DMS53 (cell line): ENCODE measurements at regions not wholly inside any gene's neighbourhood (a gene's known extent, or its start where the extent isn't known, plus 50 kb on each side); places are given as distances from the start of the nearest gene placed in this dataset.
"Not testable (repeated sequence)": the region's sequence is repeated elsewhere in the genome, so short reads cannot be mapped to it uniquely, and the experiment has no call there.

Experiments
- DNase-seq: peaks from one replicate; lab custom pipeline; 2025; lab: John Stamatoyannopoulos, UW

DNA sequence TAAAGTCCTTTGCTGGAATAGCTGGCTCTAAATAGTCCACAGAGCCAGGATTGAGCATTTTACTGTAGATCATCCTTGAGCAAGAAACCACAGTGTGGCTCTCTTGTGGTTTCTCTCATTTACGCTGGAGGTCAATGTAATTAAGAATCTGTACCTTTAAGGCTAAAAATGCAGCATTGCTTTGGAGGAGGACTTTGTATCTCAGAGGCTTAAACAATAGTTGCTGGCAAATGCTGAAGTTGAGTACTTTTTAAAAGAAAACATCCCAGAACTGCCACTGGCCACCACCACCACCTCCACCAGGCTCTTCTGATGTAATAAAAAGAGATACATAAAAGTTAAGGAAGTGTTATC, 177.3 kb upstream of the ADAMTSL1 start:
- no peak for DNase-seq

DNA sequence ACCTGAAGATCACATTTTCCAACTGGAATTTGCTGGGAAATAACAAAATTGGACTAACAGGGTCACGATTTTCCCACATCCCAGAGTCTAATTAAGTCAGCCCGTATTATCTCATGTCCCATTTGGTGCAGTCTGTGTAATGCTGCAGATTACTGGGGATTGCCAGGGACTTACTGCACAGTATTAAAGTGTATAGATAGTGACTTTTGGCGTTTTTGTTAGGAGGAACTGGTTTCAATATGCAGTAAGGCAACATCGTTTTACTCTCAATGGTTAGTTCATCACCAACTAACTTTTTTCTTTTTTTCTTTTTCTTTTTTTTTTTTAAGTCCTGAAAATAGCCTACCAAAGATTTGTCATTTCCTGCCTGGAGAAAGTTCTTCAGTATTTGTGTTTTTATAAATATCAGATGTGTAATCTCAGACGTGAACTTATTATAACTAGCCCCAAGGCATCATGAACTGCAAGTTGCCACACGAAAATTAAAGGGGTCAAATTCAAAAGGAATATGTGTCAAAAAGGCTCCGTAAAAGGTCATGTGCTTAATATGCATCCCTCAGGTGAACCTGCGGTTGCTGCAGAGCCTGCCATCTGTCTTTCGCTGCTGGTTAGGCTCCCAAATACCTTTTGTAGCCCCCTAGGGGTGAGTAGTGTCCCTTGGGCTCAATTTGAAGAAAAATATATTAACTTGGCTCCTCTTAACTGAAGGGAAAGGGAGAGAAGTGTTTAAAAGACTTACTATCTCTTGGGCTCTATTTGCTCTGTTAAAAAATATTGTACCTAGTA, 176.7 kb upstream of the ADAMTSL1 start:
- DNase-seq: no peak

DNA sequence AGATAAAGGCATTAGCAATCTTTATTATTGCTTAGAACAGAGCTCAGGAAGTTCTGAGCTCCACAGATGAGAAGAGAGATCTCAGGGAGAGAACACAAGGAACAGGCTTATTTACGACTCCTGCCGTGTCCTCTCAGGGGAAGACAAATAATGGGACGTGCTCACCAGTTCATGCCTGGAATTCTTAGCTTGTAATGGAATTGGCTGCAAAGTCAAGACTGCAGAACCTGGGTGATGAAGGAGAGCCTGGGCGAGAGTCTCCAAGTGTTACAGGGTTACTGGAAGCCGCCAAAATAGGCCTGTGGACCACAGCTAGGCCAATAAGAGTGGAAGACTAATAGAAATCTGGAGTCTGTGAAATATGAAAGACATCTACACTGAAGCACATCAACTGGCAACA, 174.5 kb upstream of the ADAMTSL1 start:
- no peak for DNase-seq

DNA sequence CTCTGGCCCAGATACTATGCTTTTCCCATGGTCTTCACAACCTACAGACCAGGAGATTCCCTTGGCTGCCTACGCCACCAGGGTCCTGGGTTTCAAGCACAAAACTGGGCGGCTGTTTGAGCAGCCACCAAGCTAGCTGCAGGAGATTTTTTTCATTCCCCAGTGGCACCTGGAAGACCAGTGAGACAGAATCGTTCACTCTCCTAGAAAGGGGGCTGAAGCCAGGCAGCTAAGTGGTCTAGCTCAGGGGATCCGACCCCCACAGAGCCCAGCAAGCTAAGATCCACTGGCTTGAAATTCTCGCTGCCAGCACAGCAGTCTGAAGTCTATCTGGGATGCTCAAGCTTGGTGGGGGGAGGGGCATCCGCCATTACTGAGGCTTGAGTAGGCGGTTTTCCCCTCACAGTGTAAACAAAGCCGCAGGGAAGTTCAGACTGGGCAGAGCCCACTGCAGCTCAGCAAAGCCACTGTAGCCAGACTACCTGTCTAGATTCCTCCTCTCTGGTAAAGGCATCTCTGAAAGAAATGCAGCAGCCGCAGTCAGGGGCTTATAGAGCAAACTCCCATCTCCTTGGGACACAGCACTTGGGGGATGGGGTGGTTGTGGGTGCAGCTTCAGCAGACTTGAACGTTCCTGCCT, 168.7 kb upstream of the ADAMTSL1 start:
- DNase-seq: peak; percentile 60

DNA sequence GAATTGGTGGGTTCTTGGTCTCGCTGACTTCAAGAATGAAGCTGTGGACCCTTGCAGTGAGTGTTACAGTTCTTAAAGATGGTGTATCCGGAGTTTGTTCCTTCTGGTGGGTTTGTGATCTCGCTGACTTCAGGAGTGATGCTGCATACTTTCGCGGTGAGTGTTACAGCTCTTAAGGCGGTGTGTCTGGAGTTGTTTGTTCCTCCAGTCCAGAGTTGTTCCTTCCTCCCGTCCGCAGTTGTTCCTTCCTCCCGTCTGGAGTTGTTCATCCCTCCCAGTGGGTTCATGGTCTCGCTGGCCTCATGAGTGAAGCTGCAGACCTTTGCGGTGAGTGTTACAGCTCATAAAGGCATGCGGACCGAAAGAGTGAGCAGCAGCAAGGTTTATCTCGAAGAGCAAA, 159.6 kb upstream of the ADAMTSL1 start:
- no peak for DNase-seq

- DNase-seq: no peak
These were observed 156.1 kb upstream of the ADAMTSL1 start for GRCh38 chr9:18317896-18318295.

GRCh38 chr9:18319918-18320445, 154.0 kb upstream of the ADAMTSL1 start:
- no peak for DNase-seq

DNA sequence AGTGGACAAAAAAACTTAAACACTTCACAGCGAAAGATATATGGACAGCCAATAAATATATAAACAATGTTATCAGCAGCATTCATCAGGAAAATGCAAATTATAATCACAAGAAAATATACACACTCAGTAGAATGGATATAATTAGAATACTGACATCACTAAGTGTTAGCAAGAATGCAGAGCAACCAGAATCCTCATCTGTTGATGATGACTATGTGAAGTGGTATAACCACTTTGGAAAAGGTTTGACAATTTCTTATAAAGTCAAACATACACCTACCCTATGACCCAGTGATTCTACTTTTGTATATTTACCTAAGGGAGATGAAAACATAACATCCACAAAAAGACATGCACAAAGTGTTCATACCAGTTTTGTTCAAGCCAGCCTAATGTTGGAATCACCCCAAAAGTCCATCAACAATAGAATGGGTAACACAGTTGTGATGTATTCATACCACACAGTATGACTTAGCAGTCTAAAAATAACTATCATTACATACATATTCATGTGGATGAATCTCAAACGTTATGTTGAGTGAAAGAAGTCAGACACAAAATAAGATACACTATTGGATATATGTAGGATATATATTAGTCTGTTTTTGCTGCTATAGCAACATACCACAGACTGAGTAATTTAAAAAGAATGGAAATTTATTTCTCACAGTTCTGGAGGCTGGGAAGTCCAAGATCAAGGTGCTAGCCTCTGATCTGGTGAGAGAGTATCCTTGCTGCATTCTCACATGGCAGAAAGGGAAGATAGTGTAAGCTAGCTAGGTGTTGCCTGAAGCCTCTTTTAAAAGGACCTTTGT, 148.8 kb upstream of the ADAMTSL1 start:
- peak; percentile 3 for DNase-seq

GRCh38 chr9:18325746-18326011, 148.3 kb upstream of the ADAMTSL1 start:
- DNase-seq: not testable (repeated sequence)

- DNase-seq: no peak
These were observed 146.8 kb upstream of the ADAMTSL1 start for GRCh38 chr9:18327121-18327520.

GRCh38 chr9:18330401-18331309, 143.3 kb upstream of the ADAMTSL1 start:
- no peak for DNase-seq

- no peak for DNase-seq
These were observed 142.7 kb upstream of the ADAMTSL1 start for GRCh38 chr9:18331310-18331684.

DNA sequence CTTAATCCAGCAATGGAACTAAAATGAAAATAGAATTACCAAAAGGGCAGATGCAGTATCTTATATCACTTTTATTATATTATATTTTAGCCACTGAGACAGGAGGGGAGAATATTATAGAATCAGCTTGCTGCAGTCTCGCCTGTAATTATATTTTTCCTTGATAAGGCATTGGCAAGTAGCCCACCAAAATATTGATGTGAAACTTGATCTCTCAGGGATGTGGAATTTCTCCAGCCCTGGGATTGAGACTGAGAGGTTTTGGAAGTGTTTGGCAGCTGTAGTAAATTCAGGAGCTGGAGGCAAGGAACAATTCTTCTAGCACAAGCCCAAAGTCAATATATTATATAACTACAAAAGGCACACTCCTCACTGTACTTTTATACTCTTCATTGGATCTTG, 142.1 kb upstream of the ADAMTSL1 start:
- DNase-seq: no peak

DNA sequence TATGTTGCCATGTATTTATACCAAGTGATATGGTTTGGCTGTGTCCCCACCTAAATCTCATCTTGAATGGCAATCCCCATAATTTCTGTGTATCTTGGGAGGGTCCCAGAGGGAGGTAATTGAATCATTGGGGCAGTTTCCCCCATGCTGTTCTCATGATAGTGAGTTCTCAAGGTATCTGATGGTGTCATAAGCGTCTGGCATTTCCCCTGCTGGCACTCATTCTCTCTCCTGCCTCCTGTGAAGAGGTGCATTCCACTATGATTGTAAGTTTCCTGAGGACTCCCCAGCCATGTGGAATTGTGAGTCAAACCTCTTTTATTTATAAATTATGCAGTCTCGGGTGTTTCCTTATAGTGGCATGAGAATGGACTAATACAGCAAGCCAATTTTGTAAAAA, 140.8 kb upstream of the ADAMTSL1 start:
- DNase-seq: no peak

DNA sequence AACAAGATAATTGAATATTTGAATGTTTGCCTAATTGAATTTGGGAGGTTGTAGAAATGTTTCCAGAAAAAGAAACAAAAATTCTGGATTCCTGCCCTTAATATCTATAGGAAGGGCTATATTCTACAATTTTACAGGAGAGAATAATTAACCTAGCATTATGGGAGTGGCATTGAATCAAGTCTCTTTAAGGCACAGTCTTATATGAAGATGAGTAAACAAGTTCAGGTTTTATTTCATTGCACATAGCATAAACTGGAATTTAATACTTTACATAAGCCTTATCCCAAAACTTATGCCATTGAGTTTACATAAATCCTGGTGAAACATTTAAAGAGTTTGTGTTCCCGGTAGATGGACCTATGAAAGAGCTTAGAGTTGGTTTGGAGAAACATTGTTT, 138.1 kb upstream of the ADAMTSL1 start:
- DNase-seq: no peak

DNA sequence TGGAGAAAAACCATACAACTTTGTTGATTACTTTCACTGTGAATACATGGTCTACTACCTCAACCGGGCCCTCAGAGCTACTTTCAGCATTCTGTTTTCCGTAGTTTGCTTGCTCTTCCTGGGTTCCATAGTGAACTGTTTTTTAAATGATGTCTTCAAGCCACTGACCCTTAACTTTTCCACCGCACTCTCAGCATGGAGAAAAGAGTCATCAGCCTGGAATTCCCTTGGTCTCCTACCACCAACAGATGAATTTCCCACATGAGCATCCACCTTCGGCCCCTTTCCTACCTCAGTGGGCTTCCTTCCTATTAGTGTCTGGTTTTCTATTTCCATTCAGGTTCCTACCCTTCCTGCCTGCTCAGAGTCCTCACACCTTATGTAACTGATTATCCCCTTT, 135.9 kb upstream of the ADAMTSL1 start:
- no peak for DNase-seq

GRCh38 chr9:18343784-18344183, 130.2 kb upstream of the ADAMTSL1 start:
- no peak for DNase-seq

GRCh38 chr9:18346745-18347144, 127.2 kb upstream of the ADAMTSL1 start:
- no peak for DNase-seq

DNA sequence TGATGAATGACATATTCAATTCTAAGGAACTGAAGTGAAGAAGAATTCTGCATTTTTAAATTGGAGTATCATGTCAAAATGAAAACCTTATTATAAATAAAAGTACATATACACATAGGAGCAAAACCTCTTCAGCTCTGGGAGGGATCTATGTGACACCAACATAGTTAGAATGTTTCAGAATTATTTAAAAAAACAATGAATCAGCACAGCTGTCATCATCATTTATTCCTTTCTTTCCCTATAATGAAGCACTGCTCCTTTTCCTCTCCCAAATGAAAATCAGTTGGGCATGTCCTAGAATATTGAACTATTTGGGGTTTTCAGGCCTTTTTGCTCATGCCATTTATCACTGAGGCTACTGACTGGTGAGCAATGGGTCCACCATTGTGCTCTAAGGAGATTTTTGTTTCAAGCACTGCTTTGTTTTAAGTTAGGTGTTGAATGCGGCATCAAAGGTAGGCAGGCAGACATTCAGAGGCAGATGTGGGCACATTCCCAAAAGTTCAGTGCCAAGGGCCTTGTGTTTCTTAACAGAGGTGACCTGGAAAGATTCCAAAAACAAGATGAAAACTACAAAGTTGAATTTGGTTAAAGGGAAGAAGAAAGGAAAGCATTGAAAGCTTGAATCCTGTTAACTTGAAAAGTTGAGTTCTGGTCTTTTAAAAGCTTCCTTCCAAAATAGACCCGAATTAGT, 126.4 kb upstream of the ADAMTSL1 start:
- DNase-seq: no peak

- no peak for DNase-seq
These were observed 125.9 kb upstream of the ADAMTSL1 start for GRCh38 chr9:18348083-18348475.

- no peak for DNase-seq
These were observed 124.4 kb upstream of the ADAMTSL1 start for GRCh38 chr9:18349530-18349929.
